Transverse colon (tissue), 4 donors: ENCODE measurements at regions not wholly inside any gene's neighbourhood (a gene's known extent, or its start where the extent isn't known, plus 50 kb on each side); places are given as distances from the start of the nearest gene placed in this dataset.

ENCODE experiments used
- DNase-seq: peaks from one replicate; pipeline ENCODE4 v3.0.0-alpha.2; 2019
- H3K27ac ChIP-seq, 4 donors: fragments of 200-600 bp; sonication (generic); 2 replicates each; pipeline ENCODE4 v1.5.1; 2016 to 2018; ENCODE audit warnings: inconsistent platforms in 4 of 4
- H3K27me3 ChIP-seq: fragments of 200-600 bp; sonication (generic); 2 replicates; pipeline ENCODE4 v1.5.1; 2017; ENCODE audit warnings: inconsistent platforms
- H3K36me3 ChIP-seq, 4 donors: fragments of 200-600 bp; sonication (generic); 2 replicates each; pipeline ENCODE4 v1.5.1; 2017 to 2019; ENCODE audit warnings: inconsistent platforms in 4 of 4
- H3K4me1 ChIP-seq, 4 donors: fragments of 200-600 bp; sonication (generic); 2 replicates each; pipeline ENCODE4 v1.5.1; 2017 to 2020; ENCODE audit warnings: inconsistent platforms in 4 of 4
- H3K4me3 ChIP-seq, 4 donors: fragments of 200-600 bp; sonication (generic); 1 replicate in 1 of 4; 2 replicates in 3 of 4; pipeline versions ENCODE4 v1.5.1 to v1.6.1; 2017 to 2019; ENCODE audit warnings: inconsistent platforms in 4 of 4
- H3K9me3 ChIP-seq, 2 donors: fragments of 200-600 bp; sonication (generic); 2 replicates each; pipeline ENCODE4 v1.5.1; 2017 to 2019; ENCODE audit warnings: inconsistent platforms in 2 of 2
- EP300 ChIP-seq: sonication (generic); formaldehyde crosslinking; IDR thresholded peaks from one replicate; pipeline ENCODE4 v1.6.1; 2017; ENCODE audit warnings: antibody characterized with exemption, low read depth
- POLR2A ChIP-seq: fragments of 450-650 bp; IDR thresholded peaks from one replicate; pipeline ENCODE4 v1.6.1; 2016; ENCODE audit warnings: antibody characterized with exemption, mild to moderate bottlenecking, moderate library complexity
- POLR2AphosphoS5 ChIP-seq, 3 donors: sonication (generic); formaldehyde crosslinking; IDR thresholded peaks; one replicate each; pipeline ENCODE4 v1.6.1; 2016; ENCODE audit warnings: antibody characterized with exemption in 3 of 3
- WGBS, 2 donors: methylation state at CpG; one replicate each; pipeline ENCODE4 v1.1.5; 2018; ENCODE audit warnings: low coverage in 1 of 2; 5-methylcytosine and 5-hydroxymethylcytosine counted together
- in situ Hi-C, 4 donors: fragments of 200-750 bp; cut with MboI; loops; one replicate each; pipeline versions ENCODE4 v1.15.0 to v1.15.1; 2017; ENCODE audit warnings: low sequenced_read_pairs in 3 of 4, low pct_ligation_motif_present in 1 of 4, low pct_unique_long_range_greater_than_20kb in 1 of 4
- intact Hi-C: fragments of 100-400 bp; cut with DNase I; formaldehyde crosslinking; loops from one replicate; pipeline ENCODE4 v1.15.1; 2023; ENCODE audit warnings: low total_unique reads
- TF ChIP-seq, protein P1 (sequence below), 5 experiments: fragments of 200-600 bp in 3 of 5; fragments of 450-650 bp in 2 of 5; sonication (generic) in 3 of 5; IDR thresholded peaks; 1 replicate in 2 of 5; 2 replicates in 3 of 5; pipeline ENCODE4 v1.5.1; 2016 to 2017; ENCODE audit warnings: antibody characterized with exemption in 5 of 5, inconsistent platforms in 3 of 5, mild to moderate bottlenecking in 2 of 5, moderate library complexity in 1 of 5

GRCh38 chr6:98333273-98333672 lies 501.1 kb upstream of the POU3F2 start:
- H3K27me3 ChIP-seq = no peaks in the 10 kb centered on the region
- in situ Hi-C loops = no loop called here
- TF ChIP-seq POLR2A = no peak
- no peak for TF ChIP-seq EP300
- no peak for TF ChIP-seq POLR2AphosphoS5 (IDR thresholded peaks at IDR 0.05)
- TF ChIP-seq, protein P1, sequence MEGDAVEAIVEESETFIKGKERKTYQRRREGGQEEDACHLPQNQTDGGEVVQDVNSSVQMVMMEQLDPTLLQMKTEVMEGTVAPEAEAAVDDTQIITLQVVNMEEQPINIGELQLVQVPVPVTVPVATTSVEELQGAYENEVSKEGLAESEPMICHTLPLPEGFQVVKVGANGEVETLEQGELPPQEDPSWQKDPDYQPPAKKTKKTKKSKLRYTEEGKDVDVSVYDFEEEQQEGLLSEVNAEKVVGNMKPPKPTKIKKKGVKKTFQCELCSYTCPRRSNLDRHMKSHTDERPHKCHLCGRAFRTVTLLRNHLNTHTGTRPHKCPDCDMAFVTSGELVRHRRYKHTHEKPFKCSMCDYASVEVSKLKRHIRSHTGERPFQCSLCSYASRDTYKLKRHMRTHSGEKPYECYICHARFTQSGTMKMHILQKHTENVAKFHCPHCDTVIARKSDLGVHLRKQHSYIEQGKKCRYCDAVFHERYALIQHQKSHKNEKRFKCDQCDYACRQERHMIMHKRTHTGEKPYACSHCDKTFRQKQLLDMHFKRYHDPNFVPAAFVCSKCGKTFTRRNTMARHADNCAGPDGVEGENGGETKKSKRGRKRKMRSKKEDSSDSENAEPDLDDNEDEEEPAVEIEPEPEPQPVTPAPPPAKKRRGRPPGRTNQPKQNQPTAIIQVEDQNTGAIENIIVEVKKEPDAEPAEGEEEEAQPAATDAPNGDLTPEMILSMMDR (IDR thresholded peaks at IDR 0.05) = no peak
- no peaks in the 10 kb centered on the region for H3K36me3 ChIP-seq
- DNase-seq = no peak
- H3K27ac ChIP-seq = no peak overlapping the region
- no peak overlapping the region for H3K4me3 ChIP-seq
- intact Hi-C loops = no loop called here
- H3K9me3 ChIP-seq = no peaks in the 10 kb centered on the region
- WGBS, 2 donors = 25 to 45% methylated on average over 1 to 2 of the region's 2 CpGs
- H3K4me1 ChIP-seq = no peaks in the 10 kb centered on the region

DNA sequence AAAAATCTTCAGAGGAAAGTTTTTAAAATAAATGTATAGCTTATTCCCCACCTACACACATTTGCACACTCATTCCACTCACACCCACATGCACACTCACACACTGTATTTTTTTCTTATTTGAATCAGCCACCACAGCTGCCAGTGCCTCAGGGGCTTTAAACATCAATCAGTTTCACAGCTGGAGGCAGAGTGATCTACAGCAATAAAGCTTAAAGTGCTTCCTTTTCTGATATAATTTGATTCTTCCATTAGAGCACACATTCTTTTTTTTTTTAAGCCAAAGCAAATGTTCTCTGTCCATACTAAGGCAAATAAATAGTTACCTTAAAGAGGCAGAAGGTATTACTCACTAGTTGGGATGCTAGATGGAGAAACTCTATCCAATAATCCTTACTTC lies 498.8 kb upstream of the POU3F2 start:
- DNase-seq = no peak
- H3K4me3 ChIP-seq = no peak overlapping the region
- intact Hi-C loops = no loop called here
- no peak for TF ChIP-seq EP300
- TF ChIP-seq POLR2AphosphoS5 (IDR thresholded peaks at IDR 0.05) = no peak
- TF ChIP-seq POLR2A = no peak
- TF ChIP-seq, protein P1 (IDR thresholded peaks at IDR 0.05) = no peak
- H3K9me3 ChIP-seq = no peaks in the 10 kb centered on the region
- no peaks in the 10 kb centered on the region for H3K27me3 ChIP-seq
- H3K36me3 ChIP-seq = no peaks in the 10 kb centered on the region
- no peaks in the 10 kb centered on the region for H3K4me1 ChIP-seq
- no peak overlapping the region for H3K27ac ChIP-seq
- in situ Hi-C loops = no loop called here

DNA sequence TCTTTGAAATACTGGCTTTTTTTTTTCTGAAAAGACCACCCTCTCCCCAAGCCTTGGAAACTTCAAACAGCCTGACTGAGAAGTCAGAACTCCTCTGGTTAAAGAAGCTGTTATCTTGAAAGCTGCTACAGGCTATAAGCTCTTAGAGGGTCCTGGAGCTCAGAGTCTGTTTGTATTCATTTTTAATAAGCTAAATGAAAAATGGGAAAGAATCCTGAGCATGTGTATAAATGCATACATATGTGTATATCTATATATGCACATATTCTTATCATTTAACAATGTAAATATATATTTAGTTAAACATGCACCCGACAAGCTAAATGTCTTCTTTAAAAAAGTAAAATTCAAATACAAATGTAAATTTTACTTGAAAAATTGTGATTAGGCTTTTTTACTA lies 494.9 kb upstream of the POU3F2 start:
- H3K4me3 ChIP-seq = no peak overlapping the region
- H3K27me3 ChIP-seq = no peaks in the 10 kb centered on the region
- 76 to 88% methylated on average over 1 of the region's 1 CpG for WGBS, 2 donors
- no peaks in the 10 kb centered on the region for H3K36me3 ChIP-seq
- in situ Hi-C loops (no loop called here), intact Hi-C loops (no loop called here)
- H3K9me3 ChIP-seq = no peaks in the 10 kb centered on the region
- no peak for TF ChIP-seq POLR2AphosphoS5 (IDR thresholded peaks at IDR 0.05)
- no peak for TF ChIP-seq POLR2A
- TF ChIP-seq, protein P1 (IDR thresholded peaks at IDR 0.05) = no peak
- TF ChIP-seq EP300 = no peak
- no peak overlapping the region for H3K27ac ChIP-seq
- no peak for DNase-seq
- no peaks in the 10 kb centered on the region for H3K4me1 ChIP-seq

- Histone ChIP-seq H3K27me3 (no peaks in the 10 kb centered on the region), H3K27ac (no peak overlapping the region), H3K4me1 (no peaks in the 10 kb centered on the region), H3K9me3 (no peaks in the 10 kb centered on the region), H3K36me3 (no peaks in the 10 kb centered on the region), H3K4me3 (no peak overlapping the region)
- TF ChIP-seq EP300 (no peak), POLR2AphosphoS5 (IDR thresholded peaks at IDR 0.05) (no peak), POLR2A (no peak)
- TF ChIP-seq, protein P1 (IDR thresholded peaks at IDR 0.05) = no peak
- intact Hi-C loops (no loop called here), in situ Hi-C loops (no loop called here)
- no peak for DNase-seq
Observed at GRCh38 chr6:98343004-98343403, 491.4 kb upstream of the POU3F2 start.
